ENCODE measurements at regions not wholly inside any gene's neighbourhood (a gene's known extent, or its start where the extent isn't known, plus 50 kb on each side); places are given as distances from the start of the nearest gene placed in this dataset.

GRCh38 chr20:50273601-50274491 is 83.2 kb downstream of the CEBPB start:
- no peak for DNase-seq (ENCODE audit: low read depth in 3 of 3, low spot score in 1 of 3)

GRCh38 chr20:50274570-50275430 is 84.2 kb downstream of the CEBPB start:
- no peak for DNase-seq (ENCODE audit: low read depth in 3 of 3, low spot score in 1 of 3)

GRCh38 chr20:50276119-50277063 is 85.8 kb downstream of the CEBPB start:
- DNase-seq (ENCODE audit: low read depth in 3 of 3, low spot score in 1 of 3), result no peak

DNA sequence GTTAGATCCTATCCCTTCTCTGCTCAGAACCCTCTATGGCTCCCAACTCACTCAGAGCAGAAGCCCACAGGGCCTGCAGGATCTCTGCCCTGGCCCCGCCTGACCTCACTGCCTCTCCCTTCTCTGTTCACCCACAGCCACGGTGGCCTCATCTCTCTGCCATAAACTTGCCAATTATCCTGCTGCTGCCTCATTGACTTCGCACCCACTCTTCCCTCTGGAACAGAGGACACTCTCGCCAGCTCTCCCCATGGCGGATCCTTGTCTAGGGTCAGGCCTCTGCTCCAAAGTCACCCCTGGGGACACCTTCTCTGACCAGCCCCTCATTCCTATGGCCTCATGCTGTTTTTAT is 86.4 kb downstream of the CEBPB start:
- no peak for DNase-seq (ENCODE audit: low read depth in 3 of 3, low spot score in 1 of 3)

- no peak for DNase-seq (ENCODE audit: low read depth in 3 of 3, low spot score in 1 of 3)
Observed at GRCh38 chr20:50277460-50278376, 87.1 kb downstream of the CEBPB start.

- DNase-seq (ENCODE audit: low read depth in 3 of 3, low spot score in 1 of 3), result no peak
Observed at GRCh38 chr20:50278377-50278683, 87.7 kb downstream of the CEBPB start.

DNA sequence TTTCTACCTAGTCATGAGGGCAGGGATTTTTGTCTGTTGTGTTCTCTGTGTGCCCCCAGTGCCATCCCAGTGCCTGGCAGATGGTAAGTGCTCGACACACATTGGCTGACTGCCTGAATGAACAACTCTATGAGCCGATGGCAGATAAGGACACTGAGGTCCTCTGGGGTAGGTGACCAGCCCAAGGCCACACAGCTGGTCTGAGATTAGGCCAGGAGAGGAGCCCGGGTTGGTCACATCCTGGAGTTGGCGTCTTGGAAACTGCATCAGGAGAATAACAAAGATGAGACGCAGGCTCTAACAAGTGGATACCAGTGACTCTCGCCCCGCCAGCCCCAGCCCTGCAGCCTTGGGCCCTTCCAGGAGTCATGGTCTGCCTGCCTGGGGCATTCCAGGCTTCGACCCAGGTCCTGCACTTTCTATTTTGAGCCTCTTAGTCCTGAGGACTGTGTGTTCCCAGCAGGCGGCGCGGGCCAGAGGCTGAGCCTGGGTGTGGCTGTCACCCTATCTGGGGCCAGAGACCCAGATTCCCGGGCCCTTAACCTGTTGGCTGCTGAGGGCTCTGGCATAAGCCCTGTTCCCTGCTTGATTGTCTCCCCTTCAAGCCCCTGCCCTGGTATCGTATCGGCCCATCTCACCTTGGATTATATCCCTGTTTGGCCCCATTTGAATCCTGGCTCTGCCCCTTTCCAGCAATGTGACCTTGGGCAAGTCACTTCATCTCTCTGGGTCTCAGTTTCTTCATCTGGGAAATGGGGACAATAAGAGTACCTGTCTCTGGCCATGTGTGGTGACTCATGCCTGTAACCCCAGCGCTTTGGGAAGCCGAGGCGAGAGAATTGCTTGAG is 88.3 kb downstream of the CEBPB start:
- DNase-seq (ENCODE audit: low read depth in 3 of 3, low spot score in 1 of 3), result no peak

DNA sequence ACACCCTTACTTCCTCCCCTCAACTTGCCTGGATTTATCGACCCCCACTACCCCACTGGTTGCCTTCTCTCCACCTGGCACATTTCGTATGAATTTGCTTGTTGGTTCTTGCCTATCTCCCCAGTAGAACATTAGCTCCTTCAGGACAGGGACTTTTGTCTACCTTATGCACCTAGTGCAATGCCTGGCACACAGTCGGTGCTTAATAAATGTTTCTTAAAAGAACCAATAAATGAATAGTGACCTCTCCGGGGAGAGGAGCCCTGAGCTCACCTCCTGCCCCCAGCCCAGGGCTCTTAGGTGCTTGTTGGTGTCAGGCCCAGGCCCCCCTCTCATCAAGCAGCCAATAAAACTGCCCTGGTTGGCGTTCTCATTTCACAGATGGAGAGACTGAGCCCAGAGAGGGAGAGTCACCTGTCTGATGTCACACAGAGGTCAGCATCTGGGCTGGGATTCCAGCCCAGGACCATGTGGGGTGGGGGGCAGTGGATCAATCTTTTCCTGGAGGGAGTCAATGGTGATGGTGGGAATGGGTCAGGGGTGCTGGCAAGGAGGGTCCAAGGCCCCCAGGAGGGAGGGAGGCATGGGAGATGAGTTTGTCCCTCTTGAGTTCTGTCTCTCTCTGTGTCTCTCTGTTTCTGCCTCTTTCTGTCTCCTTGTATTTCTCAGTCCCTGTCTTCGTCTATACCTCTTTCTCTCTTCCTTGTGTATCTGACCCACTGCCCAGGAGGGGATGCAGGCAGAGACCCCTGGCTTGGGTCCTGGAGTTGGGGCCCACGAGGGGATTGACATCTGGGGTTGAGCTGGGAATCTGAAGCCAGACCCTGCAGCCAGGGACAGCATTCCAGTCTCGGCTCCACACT is 89.6 kb downstream of the CEBPB start:
- no peak for DNase-seq (ENCODE audit: low read depth in 3 of 3, low spot score in 1 of 3)

- DNase-seq (ENCODE audit: low read depth in 3 of 3, low spot score in 1 of 3), result no peak
Observed at GRCh38 chr20:50280851-50281655, 90.4 kb downstream of the CEBPB start.

GRCh38 chr20:50281831-50282591 is 91.4 kb downstream of the CEBPB start:
- no peak for DNase-seq (ENCODE audit: low read depth in 3 of 3, low spot score in 1 of 3)

DNA sequence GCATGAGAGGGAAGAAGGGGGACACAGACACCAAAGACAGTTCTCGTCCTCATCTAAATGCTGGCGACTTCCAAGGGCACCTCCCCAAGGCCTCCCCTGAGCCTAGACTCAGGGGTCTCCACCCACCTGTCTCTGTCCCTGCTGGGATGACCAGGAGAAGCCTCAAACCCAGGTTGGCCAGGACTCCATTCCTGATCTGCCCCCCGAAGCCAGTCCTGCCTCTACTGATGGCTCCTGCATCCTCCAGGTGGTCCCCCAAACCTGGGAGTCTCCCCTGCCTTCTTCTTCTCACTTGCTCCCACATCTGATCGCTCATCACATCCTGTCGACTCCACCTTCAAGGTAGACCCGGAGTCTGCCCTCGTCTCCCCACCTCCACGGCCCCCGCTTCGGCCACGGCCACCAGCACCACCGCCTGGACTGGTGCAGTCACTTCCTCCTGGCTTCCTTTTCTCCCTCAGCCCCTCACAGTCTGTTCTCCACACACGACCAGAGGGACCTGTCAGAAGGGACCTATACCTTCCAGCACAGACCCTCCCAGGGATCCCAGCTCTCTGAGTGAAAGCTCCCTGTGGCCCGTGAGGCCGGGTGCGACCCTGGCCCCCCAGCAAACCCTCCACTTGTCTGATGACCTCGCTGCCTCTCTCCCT is 92.1 kb downstream of the CEBPB start:
- DNase-seq (ENCODE audit: low read depth in 3 of 3, low spot score in 1 of 3), result no peak

- no peak for DNase-seq (ENCODE audit: low read depth in 3 of 3, low spot score in 1 of 3)
Observed at GRCh38 chr20:50283370-50283769, 92.7 kb downstream of the CEBPB start.

DNA sequence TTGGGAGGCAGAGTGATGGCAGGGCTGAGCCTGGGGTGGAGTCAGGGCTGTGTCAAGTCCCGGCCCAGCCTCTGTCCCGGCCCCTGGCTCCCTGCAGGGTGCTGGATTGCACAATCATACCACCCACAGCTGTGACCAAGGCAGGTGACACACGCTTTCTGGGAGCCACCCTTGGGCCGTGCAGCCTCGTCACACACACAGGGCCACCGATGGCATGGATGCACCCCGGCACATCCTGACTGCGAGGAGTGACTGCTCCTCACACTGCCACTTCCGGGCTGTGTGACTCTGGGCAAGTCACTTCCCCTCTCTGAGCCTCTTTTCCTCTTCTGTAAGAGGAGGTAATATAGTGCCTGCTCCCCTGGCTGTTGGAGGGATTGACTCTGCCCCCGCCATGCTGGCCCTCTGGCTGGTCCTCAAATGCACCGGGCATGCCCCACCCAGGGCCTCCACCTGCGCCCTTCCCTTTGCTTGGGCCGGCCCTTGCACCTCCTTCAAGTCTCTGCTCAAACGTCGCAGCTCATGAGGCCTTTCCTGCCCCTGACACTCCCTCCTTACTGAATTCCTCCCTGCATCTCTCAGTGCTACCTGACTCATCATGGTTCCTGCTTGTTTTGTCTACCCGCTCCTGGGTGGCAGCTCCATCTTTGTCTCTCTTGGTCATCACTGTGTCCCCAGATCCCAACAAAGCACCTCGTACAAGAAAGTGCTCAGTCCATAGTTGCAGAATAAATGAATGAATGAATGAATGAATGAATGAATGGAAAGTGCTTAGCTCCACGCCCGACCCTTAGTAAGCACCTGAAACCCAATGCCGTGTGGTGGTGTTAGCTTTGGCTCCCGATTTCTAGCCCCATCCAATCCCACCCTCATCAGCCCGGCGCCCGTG is 93.5 kb downstream of the CEBPB start:
- no peak for DNase-seq (ENCODE audit: low read depth in 3 of 3, low spot score in 1 of 3)

DNA sequence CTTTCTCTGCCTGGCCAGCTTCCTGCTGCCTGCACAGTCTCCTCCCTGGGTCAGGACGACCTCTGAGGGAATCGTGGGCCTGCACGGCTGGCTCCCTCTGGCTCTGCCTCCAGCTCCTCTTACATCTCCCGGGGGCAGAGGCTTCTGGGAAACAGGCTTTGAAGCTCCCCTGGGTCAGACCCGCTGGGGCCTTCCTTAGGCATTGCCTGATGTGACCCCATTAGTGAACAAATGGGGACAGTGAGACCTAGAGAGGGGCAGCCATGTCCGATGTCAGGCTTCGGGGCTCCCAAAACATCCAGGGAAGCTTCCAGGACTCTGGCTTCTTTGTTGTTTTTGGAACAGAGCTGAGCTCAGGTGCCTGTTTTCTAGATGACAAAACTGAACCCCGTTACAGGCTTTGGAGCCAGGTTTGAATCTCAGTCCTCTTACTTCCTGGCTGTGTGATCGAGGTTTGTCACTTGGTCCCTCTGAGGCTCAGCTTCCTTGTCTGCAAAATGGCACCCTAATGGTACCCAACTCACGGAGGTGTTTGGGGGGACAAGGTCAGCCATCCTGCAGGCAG is 94.3 kb downstream of the CEBPB start:
- no peak for DNase-seq (ENCODE audit: low read depth in 3 of 3, low spot score in 1 of 3)
